ENCODE measurements at regions not wholly inside any gene's neighbourhood (a gene's known extent, or its start where the extent isn't known, plus 50 kb on each side); places are given as distances from the start of the nearest gene placed in this dataset.

DNA sequence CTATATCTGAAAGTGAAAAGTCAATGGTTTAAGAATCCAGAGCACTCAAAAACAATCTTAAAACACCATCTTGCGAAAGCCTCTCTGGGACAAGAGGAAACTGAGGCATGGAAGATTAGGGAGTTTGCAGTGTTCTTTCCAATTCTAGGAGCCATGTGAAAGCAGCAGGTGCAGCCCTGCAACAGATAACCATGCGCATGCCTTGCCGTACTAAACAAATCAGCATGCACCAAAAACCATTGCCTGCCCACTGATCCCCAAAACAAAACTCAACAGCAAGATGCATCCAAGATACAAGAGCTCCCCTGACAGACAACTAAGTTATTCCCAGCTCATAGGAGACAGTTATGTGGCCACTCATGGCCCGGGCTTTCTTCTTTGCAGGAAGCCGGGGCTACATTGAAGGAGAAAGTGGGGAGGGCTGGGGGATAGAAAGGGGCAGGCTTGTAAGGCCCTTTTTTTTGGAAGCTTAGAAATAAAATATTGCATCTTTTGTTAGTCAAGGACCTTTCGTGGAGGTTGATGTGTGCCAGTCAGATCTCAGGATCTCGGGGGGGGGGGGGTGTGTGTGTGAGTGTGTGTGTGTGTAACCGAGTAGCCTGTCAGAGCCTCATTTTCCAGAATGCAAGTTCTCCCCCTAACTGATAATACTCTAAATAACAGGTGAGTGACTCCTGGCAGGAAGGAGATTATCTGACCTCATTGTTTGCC lies 178.4 kb downstream of the MBOAT1 start:
- TF ChIP-seq, protein P1, sequence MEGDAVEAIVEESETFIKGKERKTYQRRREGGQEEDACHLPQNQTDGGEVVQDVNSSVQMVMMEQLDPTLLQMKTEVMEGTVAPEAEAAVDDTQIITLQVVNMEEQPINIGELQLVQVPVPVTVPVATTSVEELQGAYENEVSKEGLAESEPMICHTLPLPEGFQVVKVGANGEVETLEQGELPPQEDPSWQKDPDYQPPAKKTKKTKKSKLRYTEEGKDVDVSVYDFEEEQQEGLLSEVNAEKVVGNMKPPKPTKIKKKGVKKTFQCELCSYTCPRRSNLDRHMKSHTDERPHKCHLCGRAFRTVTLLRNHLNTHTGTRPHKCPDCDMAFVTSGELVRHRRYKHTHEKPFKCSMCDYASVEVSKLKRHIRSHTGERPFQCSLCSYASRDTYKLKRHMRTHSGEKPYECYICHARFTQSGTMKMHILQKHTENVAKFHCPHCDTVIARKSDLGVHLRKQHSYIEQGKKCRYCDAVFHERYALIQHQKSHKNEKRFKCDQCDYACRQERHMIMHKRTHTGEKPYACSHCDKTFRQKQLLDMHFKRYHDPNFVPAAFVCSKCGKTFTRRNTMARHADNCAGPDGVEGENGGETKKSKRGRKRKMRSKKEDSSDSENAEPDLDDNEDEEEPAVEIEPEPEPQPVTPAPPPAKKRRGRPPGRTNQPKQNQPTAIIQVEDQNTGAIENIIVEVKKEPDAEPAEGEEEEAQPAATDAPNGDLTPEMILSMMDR (conservative IDR thresholded peaks at IDR 0.05), result no peak
- TF ChIP-seq ZFX (IDR thresholded peaks at IDR 0.05), result no peak

Measured in C4-2B (cell line).